ENCODE measurements at regions not wholly inside any gene's neighbourhood (a gene's known extent, or its start where the extent isn't known, plus 50 kb on each side); places are given as distances from the start of the nearest gene placed in this dataset.

- Histone ChIP-seq H3K36me3 (ENCODE audit: insufficient read depth, low read length) (no peaks in the 10 kb centered on the region), H4K20me1 (ENCODE audit: insufficient read depth, low read length) (no peaks in the 10 kb centered on the region), H3K9me2 (ENCODE audit: insufficient read depth, low read length) (no peaks in the 10 kb centered on the region), H3K4me2 (ENCODE audit: low read length) (no peak overlapping the region), H3K4me1 (ENCODE audit: insufficient read depth, low read length, poor library complexity, severe bottlenecking) (no peaks in the 10 kb centered on the region), H3K27ac (ENCODE audit: low read depth, low read length, poor library complexity, severe bottlenecking) (no peak overlapping the region), H3K9me3 (ENCODE audit: low read length) (no peaks in the 10 kb centered on the region), H2AFZ (ENCODE audit: low read length) (no peak overlapping the region), H3K4me3 (ENCODE audit: low read depth, low read length, poor library complexity, severe bottlenecking) (no peak overlapping the region), H3K79me2 (ENCODE audit: insufficient read depth, low read depth, low read length) (no peaks in the 10 kb centered on the region)
- CTCF ChIA-PET (ENCODE audit: unreplicated experiment): no interaction called here
- no peak for DNase-seq (ENCODE audit: low spot score)
- BruUV-seq (replicated peaks): no TSS peak
- intact Hi-C loops (cut with micrococcal nuclease; ENCODE audit: unreplicated experiment): no loop called here
- TF ChIP-seq EZH2phosphoT487 (IDR thresholded peaks at IDR 0.05; ENCODE audit: borderline replicate concordance, low read depth, low read length) (no peak), CTCF (conservative IDR thresholded peaks at IDR 0.05; ENCODE audit: low read length) (no peak)
- POLR2A ChIA-PET: no interaction called here
Measured at GRCh38 chr9:89666950-89667349, 62.1 kb downstream of the GADD45G start.

GRCh38 chr9:89667726-89668125, 62.9 kb downstream of the GADD45G start:
- H3K27ac ChIP-seq (ENCODE audit: low read depth, low read length, poor library complexity, severe bottlenecking): no peak overlapping the region
- no peaks in the 10 kb centered on the region for H3K36me3 ChIP-seq (ENCODE audit: insufficient read depth, low read length)
- POLR2A ChIA-PET: no interaction called here
- no peaks in the 10 kb centered on the region for H3K9me3 ChIP-seq (ENCODE audit: low read length)
- no peak overlapping the region for H2AFZ ChIP-seq (ENCODE audit: low read length)
- H4K20me1 ChIP-seq (ENCODE audit: insufficient read depth, low read length): no peaks in the 10 kb centered on the region
- no TSS peak for BruUV-seq (replicated peaks)
- H3K4me2 ChIP-seq (ENCODE audit: low read length): no peak overlapping the region
- H3K79me2 ChIP-seq (ENCODE audit: insufficient read depth, low read depth, low read length): no peaks in the 10 kb centered on the region
- CTCF ChIA-PET (ENCODE audit: unreplicated experiment): interaction anchor here (0.6 kb wide), 1 partner anchor 41 kb away, joined by 3 read pairs; no protein-coding TSS in a partner anchor
- no peak overlapping the region for H3K4me3 ChIP-seq (ENCODE audit: low read depth, low read length, poor library complexity, severe bottlenecking)
- no peak for DNase-seq (ENCODE audit: low spot score)
- H3K4me1 ChIP-seq (ENCODE audit: insufficient read depth, low read length, poor library complexity, severe bottlenecking): no peaks in the 10 kb centered on the region
- H3K9me2 ChIP-seq (ENCODE audit: insufficient read depth, low read length): no peaks in the 10 kb centered on the region
- TF ChIP-seq EZH2phosphoT487 (IDR thresholded peaks at IDR 0.05; ENCODE audit: borderline replicate concordance, low read depth, low read length): no peak
- no peak for TF ChIP-seq CTCF (conservative IDR thresholded peaks at IDR 0.05; ENCODE audit: low read length)
- intact Hi-C loops (cut with micrococcal nuclease; ENCODE audit: unreplicated experiment): no loop called here

GRCh38 chr9:89668216-89668865, 63.5 kb downstream of the GADD45G start:
- H3K27ac ChIP-seq (ENCODE audit: low read depth, low read length, poor library complexity, severe bottlenecking): no peak overlapping the region
- POLR2A ChIA-PET: no interaction called here
- CTCF ChIA-PET (ENCODE audit: unreplicated experiment): interaction anchor here (0.6 kb wide), 1 partner anchor 41 kb away, joined by 3 read pairs; no protein-coding TSS in a partner anchor
- no peak overlapping the region for H3K4me3 ChIP-seq (ENCODE audit: low read depth, low read length, poor library complexity, severe bottlenecking)
- no peaks in the 10 kb centered on the region for H4K20me1 ChIP-seq (ENCODE audit: insufficient read depth, low read length)
- H3K4me1 ChIP-seq (ENCODE audit: insufficient read depth, low read length, poor library complexity, severe bottlenecking): no peaks in the 10 kb centered on the region
- H3K4me2 ChIP-seq (ENCODE audit: low read length): no peak overlapping the region
- no TSS peak for BruUV-seq (replicated peaks)
- TF ChIP-seq CTCF (conservative IDR thresholded peaks at IDR 0.05; ENCODE audit: low read length) (no peak), EZH2phosphoT487 (IDR thresholded peaks at IDR 0.05; ENCODE audit: borderline replicate concordance, low read depth, low read length) (no peak)
- H2AFZ ChIP-seq (ENCODE audit: low read length): no peak overlapping the region
- H3K9me3 ChIP-seq (ENCODE audit: low read length): no peaks in the 10 kb centered on the region
- intact Hi-C loops (cut with micrococcal nuclease; ENCODE audit: unreplicated experiment): no loop called here
- H3K36me3 ChIP-seq (ENCODE audit: insufficient read depth, low read length): no peaks in the 10 kb centered on the region
- no peaks in the 10 kb centered on the region for H3K9me2 ChIP-seq (ENCODE audit: insufficient read depth, low read length)
- DNase-seq (ENCODE audit: low spot score): no peak
- no peaks in the 10 kb centered on the region for H3K79me2 ChIP-seq (ENCODE audit: insufficient read depth, low read depth, low read length)

All from OCI-LY7 (cell line).